GM19043 (cell line): ENCODE measurements at regions not wholly inside any gene's neighbourhood (a gene's known extent, or its start where the extent isn't known, plus 50 kb on each side); places are given as distances from the start of the nearest gene placed in this dataset.

ENCODE experiments used
- ATAC-seq: cut with Tn5 transposase; IDR thresholded peaks from one replicate; pipeline ENCODE4 v1.9.1; 2021; ENCODE audit warnings: low read depth; ENCODE audit not compliant: unreplicated experiment

DNA sequence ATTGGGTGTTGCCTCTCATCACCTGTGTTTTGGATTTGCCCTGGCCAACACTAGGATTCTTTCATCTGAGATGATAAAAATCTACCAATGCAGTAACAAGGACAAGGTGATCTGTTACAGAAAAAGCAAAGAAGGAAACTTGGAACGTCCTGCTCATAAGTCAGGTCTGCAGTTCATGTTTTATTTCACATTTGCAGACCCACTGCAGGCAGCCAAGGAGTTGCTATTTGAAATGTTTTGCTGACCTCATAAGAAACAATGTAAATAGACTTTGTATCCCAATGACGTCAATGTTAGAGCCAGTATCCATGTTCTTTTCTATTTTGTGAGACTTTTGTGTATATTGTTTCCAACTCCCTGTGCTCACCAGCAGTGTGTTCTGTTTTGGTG, 312.9 kb downstream of the DEPDC1B start:
- no peak for ATAC-seq

DNA sequence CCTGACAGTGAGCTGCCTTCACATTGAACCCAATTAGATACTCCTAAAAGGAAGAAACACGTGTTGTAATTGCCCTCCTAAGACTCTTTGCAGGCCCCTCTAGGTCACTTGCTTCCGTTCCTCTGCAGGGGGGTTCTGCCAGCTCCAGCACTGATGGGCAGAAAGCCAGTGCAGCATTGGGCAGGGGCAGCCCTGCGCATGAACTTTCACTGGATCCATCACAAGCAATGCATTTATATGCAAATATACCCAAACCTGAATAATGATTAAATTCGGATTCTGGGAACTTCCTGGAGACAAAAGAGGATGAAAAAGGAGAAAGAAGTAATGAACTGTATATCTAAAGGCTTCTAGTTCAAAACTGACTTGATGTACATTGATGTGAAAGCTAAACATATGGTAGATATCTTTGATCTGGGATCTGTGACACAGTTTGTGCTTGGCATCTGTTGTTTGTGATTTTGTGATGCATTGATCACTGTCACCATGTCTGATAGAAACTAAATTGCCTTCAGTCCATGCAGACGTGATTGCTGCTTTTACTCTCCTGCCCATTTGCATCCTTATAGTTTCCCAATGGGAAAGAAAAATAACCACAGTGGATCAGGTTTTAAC, 313.4 kb downstream of the DEPDC1B start:
- no peak for ATAC-seq

DNA sequence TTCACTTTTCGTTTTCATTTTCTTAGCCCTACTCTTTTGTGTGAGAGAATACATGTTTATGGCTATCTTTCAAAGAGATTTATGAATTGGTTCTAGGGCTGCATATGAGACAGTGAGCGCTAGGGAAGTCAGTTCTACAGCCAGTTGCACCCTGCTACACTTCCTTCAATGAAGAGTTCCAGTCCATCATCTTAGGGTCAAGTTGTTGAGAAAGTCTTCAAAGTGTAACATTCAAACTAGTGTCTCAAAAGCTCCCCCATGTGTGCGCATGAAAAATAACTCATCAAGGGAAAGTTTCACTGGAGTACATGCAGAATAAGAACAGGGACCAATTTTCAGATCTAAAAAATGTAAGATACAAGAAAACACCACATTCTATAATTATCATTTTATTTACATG, 317.2 kb downstream of the DEPDC1B start:
- ATAC-seq: no peak

DNA sequence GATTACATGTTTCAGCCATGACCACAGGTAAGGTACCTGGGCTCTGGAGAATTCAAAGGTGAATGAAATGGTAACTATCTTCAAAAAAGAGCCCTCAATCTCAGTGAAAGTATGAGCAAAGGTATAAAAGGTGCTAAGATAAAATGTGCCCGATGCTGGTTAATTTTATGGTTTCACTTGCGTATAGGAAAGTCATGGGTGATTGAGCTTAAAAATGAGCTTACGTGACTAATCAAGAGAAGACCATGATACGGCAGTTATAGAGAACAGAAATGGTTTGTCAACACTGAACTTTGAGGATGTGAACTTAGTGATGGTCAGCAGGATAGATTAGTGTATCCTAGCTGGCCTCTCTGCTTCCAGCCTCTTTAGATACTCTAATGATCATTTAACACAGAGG, 320.1 kb downstream of the DEPDC1B start:
- no peak for ATAC-seq

DNA sequence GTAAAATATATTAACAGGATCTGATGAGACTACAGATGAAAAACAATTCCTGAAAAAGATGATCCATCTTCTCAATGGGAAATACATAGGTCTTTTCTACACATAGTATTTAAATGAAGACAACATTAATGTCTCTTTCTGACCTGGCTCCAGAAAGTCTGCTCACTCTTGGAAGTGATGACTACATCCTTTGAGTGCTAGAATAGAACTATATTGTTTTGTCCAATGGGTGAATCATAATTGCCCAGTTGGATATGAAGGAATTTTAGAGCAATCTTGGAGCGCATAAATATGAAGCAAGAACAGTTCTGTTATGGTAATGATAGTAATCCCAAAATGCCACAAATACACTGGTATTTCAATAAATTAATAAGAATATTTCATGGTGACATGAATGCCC, 322.1 kb downstream of the DEPDC1B start:
- ATAC-seq: no peak

DNA sequence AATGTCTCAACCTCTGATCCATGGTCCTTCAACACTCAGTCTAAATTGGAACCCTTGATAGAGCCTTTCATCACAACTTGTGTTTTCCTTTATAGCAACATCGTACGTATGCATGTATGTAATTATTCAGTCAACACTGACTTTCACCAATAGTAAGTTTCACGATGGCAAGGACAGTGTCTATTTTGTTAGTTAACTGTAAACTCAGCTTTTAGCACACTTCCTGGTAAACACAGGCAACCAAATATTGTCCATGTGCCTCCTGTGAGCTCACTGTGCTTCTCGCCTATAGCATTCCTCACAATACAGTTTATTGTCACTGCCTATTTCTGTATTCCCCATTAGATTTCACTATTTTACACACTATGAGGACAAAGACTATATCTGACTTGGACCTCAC, 323.1 kb downstream of the DEPDC1B start:
- ATAC-seq: no peak

DNA sequence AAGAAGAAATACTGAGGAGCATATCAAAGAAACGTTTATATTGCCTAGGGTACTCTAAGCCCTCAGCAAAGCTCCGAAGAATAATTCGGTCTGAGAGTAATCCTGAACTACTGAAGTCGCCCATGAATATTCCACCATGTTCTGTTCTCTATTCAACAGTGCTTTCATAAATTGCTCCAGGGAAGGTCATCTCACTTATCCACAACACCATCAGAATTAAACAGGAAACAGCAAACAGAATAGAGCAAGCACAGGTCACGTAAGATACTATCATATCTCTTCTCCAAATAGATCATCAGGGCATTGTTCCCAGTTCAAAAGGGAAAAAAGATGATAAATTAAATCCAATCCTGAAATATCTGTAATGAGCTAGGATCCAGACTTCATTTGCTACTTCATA, 325.6 kb downstream of the DEPDC1B start:
- no peak for ATAC-seq

DNA sequence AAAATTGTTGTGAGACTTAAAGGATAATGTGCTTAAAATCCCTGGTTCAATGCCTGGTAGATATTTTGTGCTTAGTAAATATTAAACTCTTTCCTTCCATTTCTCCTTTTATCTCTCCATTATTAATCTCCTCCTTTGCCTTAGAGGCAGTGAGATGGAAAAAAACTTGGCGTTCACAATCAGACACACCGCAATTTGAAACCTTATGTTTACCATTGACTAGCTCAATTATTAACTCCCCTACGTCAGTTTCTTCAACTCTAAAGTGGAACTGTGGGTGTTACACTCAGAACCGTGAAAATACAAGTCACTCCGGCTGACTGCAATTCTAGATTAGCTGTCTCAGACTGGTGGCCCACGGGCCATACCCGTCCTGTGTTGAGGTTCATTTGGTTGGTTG, 327.2 kb downstream of the DEPDC1B start:
- ATAC-seq: no peak

DNA sequence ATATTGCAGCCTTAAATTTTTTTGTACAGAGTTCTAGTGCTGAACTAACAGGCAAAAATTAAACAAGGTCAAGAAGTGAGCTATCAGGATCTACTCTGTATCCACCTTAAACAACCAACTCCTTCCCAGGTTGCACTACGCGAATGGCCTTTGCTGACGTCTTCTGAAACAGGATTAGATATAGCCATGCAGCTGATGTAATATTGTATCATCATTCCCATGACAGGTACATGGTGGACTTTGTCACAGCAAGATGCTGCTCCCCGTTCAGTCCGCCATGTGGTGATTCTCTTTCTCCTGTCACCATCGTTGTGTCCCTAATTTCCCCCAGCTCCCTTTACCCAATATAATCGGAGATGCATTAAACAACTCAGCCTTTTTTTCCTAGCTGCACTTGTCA, 328.9 kb downstream of the DEPDC1B start:
- no peak for ATAC-seq

DNA sequence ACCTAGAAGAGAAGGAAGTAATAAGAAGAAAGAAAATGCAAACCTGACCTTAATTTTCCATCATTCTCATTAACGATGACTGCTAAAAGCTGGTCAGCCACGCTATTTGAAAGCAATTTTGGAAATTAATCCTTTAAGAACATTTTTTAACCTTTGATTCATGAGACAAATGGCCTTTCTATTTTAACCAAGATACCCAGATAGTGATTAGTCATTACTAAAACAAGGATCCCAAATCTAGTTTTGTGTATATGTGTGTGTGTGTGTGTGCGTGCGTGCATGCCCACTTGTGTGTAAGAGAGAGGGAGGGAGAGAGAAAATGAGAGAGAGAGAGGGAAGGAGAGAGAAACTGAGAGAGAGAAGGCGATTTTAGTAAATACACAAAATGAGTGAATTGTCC, 329.5 kb downstream of the DEPDC1B start:
- ATAC-seq: no peak

DNA sequence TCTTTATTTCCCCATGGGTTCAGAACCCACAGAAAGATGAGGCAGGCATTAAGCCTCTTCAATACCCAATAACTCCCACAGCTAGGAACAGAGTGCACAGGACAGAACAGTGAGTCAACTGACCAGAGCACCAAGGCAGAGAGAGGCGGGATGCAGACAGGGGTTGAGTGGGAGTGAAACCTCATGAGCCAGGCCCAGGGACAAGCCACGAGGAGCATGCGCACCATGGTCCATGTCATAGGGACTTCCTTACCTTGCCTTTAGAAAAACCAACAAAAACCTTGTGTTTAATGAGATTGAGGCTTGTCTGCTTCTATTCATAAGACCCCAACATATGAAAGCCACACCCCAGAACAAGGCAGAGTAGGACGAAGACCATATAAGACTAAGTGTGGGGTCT, 330.6 kb downstream of the DEPDC1B start:
- ATAC-seq: no peak

DNA sequence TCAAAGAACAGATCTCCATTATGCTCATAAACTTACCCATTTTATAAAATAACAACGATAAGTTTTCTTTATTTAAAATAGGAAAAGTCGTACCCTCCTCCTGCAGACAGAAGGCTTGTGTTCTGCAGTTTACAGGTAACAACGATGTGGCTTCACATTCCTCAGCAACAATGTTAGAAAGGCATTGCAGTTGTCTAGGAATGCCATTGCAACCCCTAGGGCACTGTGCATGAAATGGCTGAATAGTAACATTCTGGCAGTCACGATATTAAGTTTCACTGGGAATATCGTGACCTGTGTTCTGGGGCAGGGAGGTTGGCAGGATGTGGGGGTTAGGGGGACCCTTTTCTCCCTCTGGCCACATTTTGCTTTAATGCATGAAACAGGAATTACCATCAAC, 331.9 kb downstream of the DEPDC1B start:
- no peak for ATAC-seq

DNA sequence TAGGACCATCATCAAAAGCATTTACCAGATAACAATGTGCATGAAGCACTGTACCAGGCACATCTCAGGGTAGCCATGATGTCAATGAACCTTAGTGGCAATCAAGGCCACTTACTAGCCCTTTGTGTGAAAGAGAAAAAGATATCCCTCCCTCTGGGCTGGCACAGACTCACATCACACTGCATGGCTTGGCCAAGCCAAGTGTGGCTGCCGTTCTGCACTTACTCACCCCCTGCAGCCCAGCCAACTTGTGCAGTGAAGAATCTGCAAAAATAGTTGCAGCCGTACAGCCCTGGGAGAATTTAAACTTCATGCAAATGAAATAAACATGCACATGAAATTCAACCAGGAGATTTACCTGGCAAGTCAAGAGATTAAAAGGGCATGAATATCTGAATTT, 333.5 kb downstream of the DEPDC1B start:
- ATAC-seq: no peak

DNA sequence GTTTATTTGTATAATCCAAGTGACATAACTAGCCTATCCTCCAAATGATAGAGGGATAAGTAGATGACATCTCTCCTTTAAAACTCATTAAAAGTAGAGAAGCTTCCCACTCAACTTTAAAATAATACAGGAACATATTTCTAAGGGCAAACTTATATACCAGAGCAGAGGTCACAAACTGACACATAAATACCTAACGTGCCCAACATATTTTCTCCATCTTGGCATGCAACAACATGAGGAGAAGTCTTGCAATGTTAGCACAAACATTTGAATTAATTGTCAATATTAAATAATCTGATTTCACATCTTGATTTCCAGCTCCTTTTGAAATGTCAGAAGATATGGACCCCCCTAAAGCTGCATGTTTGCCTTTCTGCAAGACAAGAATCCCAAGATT, 335.0 kb downstream of the DEPDC1B start:
- ATAC-seq: no peak

DNA sequence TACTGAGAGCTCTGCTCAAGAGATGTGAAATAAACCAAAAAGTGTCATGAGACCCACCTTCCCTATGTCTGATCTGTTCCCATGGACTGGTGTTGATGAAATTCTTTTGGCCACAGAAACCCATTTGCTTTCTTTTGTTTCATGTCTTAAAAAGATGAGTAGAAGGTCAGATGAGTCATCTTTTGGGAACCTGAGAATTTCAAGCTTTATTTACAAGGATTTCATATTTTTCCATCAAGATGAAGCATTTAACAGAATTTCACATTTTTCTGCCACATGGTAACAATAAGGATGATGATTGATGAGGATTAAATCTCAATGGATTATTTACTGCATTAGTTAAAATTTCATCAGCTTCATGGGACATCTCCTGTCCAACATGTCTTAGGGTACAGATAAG, 337.8 kb downstream of the DEPDC1B start:
- no peak for ATAC-seq

DNA sequence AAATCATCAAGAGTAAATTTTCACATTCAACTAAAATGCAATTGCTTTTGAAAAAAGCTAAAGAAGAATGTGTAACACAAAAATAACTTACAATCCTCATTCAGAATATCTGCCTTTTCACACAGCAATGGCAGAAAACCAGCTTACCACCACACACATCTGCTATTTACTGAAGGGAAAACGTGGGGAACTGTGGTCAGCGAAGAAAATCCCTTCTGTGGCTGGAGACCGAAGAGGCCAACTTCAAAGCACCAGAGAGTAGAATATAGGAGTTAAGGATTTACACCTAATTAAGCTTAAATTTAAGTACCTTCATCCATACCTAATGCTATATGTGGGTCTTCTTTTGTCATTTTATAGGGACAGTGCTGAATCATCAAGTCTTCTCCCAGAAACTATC, 339.6 kb downstream of the DEPDC1B start:
- no peak for ATAC-seq

DNA sequence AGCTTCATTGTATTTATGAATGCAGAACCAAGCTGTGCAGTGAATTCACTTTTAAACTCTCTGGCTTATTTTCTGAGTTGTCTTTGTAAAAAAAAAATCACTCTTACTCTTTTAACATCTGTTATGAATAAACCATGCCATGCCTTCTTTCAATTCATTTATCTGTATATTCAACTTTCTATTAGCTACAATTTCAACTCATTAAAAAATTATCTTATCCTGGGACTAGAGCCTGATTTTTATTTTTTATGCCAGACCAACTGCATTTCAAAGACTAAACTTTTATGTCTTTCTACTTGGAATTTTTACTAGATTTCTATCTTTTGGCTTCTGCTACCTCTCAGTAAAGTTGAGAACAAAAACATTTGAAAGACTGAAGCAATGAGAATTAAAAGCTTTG, 342.7 kb downstream of the DEPDC1B start:
- ATAC-seq: no peak

DNA sequence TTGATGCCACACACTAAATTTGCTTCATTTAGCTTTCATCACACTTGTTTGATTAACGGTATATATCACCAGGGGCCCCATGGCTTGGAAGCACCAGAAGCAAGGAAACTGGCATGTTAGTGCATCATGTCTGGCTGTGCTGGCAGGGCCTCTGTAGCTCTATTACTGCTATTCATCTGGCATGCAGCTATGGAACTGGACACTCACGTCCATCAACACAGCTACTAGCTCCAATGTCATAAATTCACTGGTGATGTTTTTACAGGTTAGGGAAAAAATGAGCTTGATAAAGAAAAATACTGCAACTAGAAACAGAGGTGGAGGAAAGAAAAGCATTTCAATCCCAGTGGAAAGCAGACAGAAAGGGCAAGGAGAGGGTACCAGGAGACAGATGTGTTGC, 343.2 kb downstream of the DEPDC1B start:
- ATAC-seq: no peak

DNA sequence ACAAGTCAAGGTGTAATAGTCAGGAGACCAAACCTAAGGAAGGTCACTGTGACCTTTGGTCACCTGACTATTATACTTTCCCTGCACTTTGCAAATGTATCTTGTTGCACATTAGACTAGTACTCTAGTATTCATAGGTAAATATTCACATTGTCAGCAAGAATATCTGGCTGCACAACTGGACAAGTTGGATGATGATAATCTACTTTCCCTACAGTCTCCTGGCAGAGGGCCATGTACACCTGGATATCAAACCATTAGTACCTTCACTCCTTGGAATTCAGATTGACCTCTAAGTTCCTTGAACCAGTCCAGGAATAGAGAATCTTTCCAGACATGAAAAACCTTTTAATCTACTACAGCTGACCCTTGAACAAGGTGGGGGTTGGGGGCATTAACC, 344.8 kb downstream of the DEPDC1B start:
- no peak for ATAC-seq

DNA sequence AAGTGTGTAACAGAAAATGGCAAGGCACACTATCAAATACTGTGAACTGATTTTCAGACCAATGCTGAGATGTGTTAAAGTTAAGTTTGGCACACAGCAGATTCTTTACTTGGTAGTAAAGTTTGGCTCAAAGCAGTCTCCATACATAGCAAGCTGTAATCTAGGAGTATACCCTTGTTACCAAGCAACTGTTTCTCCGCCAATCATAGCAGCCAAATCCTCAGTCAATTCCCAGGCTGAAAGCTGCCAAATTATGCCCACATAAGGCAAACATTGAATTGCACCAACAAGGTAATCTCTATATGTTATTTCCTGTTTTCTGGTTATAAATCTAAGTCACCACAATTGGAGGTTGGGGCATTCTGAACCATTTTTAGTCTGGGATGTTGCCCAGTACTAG, 345.7 kb downstream of the DEPDC1B start:
- ATAC-seq: no peak

DNA sequence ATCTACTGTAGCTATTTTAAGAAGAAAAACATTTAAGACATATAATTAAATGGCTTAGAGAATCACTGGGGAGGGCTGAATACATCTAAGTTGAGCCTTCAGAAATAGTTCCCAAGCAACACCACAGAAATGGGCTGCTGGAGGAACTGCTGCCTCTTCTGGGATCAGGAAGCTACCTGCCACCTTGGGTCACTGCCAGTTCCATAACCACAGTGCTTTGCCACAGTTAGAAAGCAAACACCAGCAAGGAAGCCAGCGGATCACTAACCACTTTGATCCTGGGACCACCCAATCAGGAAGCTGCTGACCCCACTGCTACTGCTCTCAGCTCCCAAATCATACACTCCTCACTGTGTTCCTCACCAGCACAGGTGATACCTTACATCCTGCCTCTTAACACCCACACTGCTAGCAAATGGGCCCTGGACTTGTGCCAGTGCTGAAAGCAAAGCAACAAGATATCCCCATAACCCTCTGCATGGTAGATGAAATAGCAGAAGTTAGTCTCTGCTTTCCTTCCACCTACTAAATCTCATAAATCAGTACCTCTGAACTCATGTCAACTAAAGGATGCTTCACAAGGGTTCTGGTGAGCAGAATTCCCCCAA, 346.9 kb downstream of the DEPDC1B start:
- no peak for ATAC-seq

DNA sequence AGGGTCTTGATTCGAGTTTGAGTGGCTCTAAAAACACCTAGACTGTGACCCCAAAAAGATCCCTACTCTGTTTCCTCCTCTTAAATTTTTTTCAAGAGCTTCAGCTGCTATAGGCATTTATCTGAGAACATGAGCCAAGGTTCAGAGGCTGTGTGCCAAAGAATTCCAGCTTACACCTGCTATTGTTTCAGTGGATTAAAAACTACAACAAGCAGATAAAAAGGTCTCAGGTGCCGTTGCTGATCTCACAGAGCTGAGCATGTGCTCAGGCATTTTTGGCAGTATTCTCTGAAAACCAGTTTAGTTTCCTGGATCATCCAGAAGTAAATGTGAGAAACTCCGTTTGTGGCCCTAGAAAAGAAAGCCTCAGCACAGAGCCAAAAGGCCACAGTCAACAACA, 349.2 kb downstream of the DEPDC1B start:
- ATAC-seq: no peak

DNA sequence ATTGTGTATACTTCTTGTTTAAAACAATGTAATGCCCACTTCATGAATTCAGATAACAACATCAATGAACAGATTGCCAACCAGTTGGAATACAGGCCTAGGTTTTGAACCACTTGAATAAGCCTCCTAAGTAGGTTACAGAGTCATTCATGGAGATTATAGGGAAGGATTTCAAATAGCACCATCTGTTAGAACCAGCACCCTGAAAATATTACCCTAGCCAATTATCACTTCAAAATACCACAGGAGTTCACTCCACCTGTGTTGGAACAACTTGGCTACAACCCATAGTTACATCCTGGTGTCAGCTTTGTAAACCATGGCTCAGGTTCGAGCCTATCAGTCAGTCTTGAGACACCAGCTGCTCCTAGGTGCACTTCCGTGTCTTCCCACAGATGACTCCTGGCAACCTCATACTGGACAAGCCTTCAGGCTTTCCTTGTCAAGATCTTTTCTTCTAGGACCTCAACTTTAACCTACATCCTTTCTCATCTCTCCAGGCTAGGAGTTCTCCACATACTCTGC, 350.0 kb downstream of the DEPDC1B start:
- no peak for ATAC-seq
